Adipocyte (in vitro differentiated cells): ENCODE measurements at regions not wholly inside any gene's neighbourhood (a gene's known extent, or its start where the extent isn't known, plus 50 kb on each side); places are given as distances from the start of the nearest gene placed in this dataset.

ENCODE experiments used
- DNase-seq: peaks from one replicate; pipeline ENCODE4 v3.0.0-alpha.2; 2015; ENCODE audit warnings: low read depth
- H3K27me3 ChIP-seq: replicated peaks from 2 replicates; pipeline ENCODE4 v1.7.0; 2013; ENCODE audit warnings: mild to moderate bottlenecking, low read length, moderate library complexity; ENCODE audit not compliant: control insufficient read depth, insufficient read depth
- H3K36me3 ChIP-seq: 2 replicates; pipeline ENCODE4 v1.7.0; 2013; ENCODE audit warnings: low read length, mild to moderate bottlenecking, moderate library complexity; ENCODE audit not compliant: control insufficient read depth, insufficient read depth, severe bottlenecking
- H3K4me1 ChIP-seq: 2 replicates; pipeline ENCODE4 v1.7.0; 2013; ENCODE audit warnings: mild to moderate bottlenecking, low read length, moderate library complexity; ENCODE audit not compliant: control insufficient read depth, insufficient read depth
- H3K4me3 ChIP-seq: 2 replicates; pipeline ENCODE4 v1.7.0; 2013; ENCODE audit warnings: mild to moderate bottlenecking, low read length, moderate library complexity
- H3K9ac ChIP-seq: 2 replicates; pipeline ENCODE4 v1.7.0; 2013; ENCODE audit warnings: mild to moderate bottlenecking, low read length, moderate library complexity
- H3K9me3 ChIP-seq: 2 replicates; pipeline ENCODE4 v1.7.0; 2013; ENCODE audit warnings: mild to moderate bottlenecking, low read length, moderate library complexity; ENCODE audit not compliant: control insufficient read depth

DNA sequence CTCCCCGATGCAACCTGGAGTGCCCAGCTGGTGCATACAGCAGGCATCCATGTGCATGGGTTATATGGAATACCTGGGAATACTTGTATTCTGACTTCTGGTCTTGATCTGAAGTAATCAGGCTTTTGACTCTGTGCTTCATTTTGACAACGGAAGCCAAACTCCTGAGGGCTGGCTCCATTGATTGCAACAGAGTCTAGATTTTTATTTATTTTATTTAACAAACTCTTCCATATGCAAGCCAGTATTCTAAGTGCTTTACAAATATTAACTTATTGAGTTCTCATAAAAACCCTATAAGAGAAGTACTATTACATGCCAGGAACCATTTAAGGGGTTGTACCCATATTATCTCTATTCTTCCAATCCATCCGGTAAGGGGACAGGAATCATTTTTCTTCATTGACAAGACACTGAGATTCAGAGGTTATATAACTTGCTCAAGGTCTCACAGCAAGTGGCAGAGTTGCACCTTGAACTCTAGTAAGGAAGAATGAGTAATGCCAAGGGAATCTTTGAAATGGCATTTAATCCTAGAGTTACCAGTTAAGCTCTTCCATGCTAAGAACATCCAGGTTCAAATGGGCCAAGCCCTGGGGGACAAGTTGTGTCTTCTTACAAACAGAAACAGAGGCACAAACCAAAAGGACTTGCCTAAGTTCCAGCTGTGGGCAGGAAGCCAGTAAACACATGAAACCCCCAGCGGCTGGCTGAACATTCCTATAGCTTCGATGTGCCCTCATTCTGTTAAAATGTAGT, 241.0 kb downstream of the WDR11 start:
- Histone ChIP-seq H3K9me3 (peaks cover 3% of the 10 kb centered on the region), H3K27me3 (peaks cover 10% of the 10 kb centered on the region), H3K36me3 (no peaks in the 10 kb centered on the region), H3K9ac (no peak overlapping the region), H3K4me1 (peaks cover 14% of the 10 kb centered on the region), H3K4me3 (no peak overlapping the region)
- DNase-seq = no peak

DNA sequence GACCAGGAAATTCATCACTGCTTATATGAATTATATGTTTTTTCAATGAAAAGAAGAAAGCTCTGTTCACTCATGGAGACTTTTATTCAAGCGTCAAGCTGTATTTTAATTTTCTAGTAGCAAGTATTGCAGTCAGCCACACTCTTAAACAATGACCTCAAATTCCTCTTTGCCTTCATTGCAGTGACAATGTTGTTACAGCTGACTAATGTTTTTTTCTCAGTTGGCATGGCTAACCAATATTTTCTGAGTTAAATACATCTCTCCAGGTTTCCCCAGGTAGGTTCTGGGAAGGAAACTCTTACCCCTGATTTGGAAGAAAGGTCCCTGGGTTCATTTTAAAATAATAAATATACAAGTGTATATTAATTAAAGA, 241.5 kb downstream of the WDR11 start:
- H3K4me1 ChIP-seq = peaks cover 14% of the 10 kb centered on the region
- no peak overlapping the region for H3K4me3 ChIP-seq
- DNase-seq = no peak
- no peaks in the 10 kb centered on the region for H3K36me3 ChIP-seq
- peaks cover 3% of the 10 kb centered on the region for H3K9me3 ChIP-seq
- peaks cover 10% of the 10 kb centered on the region for H3K27me3 ChIP-seq
- no peak overlapping the region for H3K9ac ChIP-seq

DNA sequence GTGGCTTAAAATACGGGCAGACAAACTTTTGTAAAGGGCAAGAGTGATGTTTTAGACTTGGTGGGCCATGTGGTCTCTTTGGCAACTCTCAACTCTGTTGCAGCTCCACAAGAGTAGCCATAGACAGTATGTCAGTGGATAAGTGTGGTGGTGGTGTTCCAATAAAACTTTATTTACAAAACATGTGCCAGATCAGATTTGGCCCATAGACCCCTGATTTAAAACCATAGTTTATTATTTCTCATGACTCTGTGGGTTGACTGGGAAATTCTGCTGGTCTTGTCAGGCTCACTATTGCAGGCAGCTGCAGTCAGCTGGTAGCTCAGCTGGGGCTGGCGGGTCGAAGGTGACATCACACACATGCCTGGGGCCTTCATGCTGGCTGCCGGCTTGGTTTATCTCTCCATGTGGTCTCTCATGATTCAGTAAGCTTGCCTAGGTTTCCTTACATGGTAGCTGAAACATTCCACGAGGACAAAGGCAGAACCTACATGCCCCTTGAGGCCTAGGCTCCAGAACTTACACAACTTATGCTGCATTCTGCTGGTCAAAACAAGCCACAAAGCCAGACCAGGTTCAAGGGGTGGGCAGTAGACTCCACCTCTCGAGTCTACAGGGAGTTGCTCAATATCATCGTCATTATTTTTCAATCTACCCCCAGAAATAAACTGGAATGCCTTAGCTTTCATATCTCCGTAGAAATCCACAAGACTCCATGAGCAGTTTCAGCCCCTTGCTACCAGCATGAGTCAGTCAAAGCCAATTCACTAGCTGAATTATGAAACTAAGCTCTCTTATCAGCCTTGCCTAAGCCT, 245.7 kb downstream of the WDR11 start:
- DNase-seq = no peak
- Histone ChIP-seq H3K36me3 (no peaks in the 10 kb centered on the region), H3K4me1 (peaks cover 10% of the 10 kb centered on the region), H3K9ac (no peak overlapping the region), H3K27me3 (no peaks in the 10 kb centered on the region), H3K4me3 (no peak overlapping the region), H3K9me3 (peaks cover 3% of the 10 kb centered on the region)

DNA sequence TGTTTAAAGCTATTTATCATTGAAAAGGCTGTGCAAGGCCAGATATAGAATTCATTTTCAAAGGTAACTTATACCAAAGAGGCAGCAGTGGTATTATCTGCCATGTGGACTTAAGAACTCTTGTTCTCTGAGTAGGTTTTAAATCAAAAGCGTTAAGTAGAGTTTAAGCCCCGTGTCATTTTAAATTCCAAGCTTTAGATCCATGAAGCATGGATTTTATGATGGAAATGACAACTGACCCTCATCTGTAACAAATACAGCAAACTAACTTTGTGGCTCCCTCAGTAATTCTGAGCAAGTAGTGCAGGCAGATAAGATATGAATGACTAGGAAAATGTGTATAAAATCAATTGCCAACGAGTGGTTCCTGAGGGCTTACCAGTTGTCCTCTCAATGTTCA, 247.0 kb downstream of the WDR11 start:
- no peak for DNase-seq
- peaks cover 3% of the 10 kb centered on the region for H3K9me3 ChIP-seq
- H3K4me1 ChIP-seq = peaks cover 4% of the 10 kb centered on the region
- H3K27me3 ChIP-seq = no peaks in the 10 kb centered on the region
- H3K36me3 ChIP-seq = no peaks in the 10 kb centered on the region
- H3K4me3 ChIP-seq = no peak overlapping the region
- no peak overlapping the region for H3K9ac ChIP-seq

DNA sequence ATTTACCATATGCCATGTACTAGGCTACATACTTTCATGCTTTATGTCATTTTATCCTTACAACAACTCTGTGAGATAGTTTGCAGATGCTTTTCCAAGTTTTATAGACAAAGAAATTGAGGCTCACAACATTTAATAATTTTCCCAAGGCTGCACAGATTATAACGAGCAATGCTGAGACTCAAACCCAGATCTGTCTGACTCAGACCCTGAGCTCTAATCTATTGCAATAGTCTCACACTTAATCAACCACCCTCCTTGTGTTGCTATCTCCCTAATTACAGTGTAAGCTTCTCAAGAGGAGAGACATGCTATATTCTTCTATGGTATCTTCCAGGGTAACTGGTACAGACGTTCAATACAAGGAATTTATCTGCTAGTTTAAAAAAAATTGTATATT, 247.6 kb downstream of the WDR11 start:
- Histone ChIP-seq H3K9ac (no peak overlapping the region), H3K4me1 (peaks cover 4% of the 10 kb centered on the region), H3K27me3 (no peaks in the 10 kb centered on the region), H3K36me3 (no peaks in the 10 kb centered on the region), H3K9me3 (peaks cover 3% of the 10 kb centered on the region), H3K4me3 (no peak overlapping the region)
- no peak for DNase-seq

DNA sequence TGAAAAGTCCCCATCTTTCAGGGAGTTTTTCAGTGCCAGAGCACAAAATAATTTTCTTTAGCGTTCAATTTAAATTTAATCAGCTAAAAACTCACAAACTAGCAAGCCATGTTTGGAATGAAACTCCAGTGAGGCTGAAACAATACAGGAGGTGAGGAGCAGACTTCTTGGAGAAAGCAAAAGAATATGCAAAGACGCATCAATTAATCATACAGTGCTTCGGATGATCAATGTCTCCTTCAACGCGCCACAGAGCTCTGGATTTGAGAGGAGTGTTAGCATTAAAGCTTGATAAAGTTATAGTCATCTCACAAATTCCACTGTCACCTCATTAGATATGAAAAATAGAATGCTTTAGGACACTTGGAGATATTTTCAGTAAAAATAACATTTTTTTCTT, 248.0 kb downstream of the WDR11 start:
- H3K4me1 ChIP-seq = peaks cover 4% of the 10 kb centered on the region
- no peak for DNase-seq
- no peaks in the 10 kb centered on the region for H3K27me3 ChIP-seq
- no peak overlapping the region for H3K4me3 ChIP-seq
- no peak overlapping the region for H3K9ac ChIP-seq
- peaks cover 3% of the 10 kb centered on the region for H3K9me3 ChIP-seq
- no peaks in the 10 kb centered on the region for H3K36me3 ChIP-seq

DNA sequence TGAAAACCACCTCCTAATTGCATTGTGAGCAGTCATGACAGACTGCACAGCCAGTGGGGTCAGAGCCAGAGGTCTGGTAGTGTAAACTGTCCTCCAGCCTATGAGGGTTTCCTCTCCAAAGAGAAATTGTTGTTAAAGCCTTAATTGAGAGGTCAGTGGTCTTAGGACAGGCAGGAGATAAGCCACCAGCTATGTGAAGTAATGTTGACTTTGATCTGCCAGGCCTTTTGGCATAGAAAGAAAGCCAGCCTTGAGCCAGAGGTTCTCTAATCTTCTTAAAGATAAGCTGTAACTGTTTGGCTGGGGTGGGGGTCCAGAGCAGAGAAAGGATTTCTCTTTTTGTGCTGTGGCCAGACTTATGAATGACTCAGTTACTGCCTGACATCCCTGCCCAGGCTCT, 248.4 kb downstream of the WDR11 start:
- H3K9ac ChIP-seq = no peak overlapping the region
- H3K4me3 ChIP-seq = no peak overlapping the region
- H3K4me1 ChIP-seq = peaks cover 4% of the 10 kb centered on the region
- no peaks in the 10 kb centered on the region for H3K27me3 ChIP-seq
- no peak for DNase-seq
- no peaks in the 10 kb centered on the region for H3K36me3 ChIP-seq
- peaks cover 3% of the 10 kb centered on the region for H3K9me3 ChIP-seq

DNA sequence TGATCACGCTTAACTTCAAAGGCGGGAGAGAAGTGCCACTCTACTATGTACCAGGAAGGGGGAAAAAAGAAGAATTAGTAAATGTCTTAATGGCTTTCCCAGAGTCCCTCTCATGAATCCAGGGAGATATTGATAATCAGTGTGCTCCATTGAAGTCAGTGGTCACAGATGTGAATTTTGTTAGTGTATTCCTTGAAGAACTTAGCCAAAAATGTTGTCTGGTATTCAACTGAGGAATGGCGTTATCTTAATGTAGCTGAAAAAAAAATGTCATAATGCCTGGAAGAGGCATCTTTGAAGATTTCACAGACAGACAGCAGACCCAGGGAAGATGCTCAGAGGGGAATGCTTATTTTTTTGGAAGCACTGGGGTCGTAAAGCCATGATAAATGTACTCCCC, 250.4 kb downstream of the WDR11 start:
- Histone ChIP-seq H3K9me3 (no peaks in the 10 kb centered on the region), H3K4me1 (peaks cover 4% of the 10 kb centered on the region), H3K4me3 (no peak overlapping the region), H3K27me3 (no peaks in the 10 kb centered on the region), H3K36me3 (no peaks in the 10 kb centered on the region), H3K9ac (no peak overlapping the region)
- no peak for DNase-seq

DNA sequence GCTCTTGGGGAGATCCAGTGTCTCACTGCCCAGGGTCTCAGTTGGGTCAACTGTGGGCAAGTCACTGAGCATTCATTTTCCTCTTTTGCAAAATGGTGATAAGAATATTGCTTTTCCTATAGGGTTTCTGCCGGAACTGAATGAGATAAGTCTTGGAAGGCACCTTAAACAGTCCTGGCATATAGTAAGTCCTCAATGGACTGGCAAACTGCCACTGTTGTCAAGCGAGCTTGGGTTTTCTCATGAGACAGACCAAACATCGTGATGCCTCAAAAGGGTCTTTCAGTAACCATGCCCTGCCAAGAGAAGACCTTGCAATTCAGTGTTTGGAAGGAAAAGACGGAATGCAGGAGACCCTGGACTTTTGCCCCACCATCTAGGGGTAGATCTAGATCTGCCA, 251.5 kb downstream of the WDR11 start:
- no peaks in the 10 kb centered on the region for H3K4me1 ChIP-seq
- H3K4me3 ChIP-seq = no peak overlapping the region
- H3K9me3 ChIP-seq = no peaks in the 10 kb centered on the region
- H3K27me3 ChIP-seq = no peaks in the 10 kb centered on the region
- no peaks in the 10 kb centered on the region for H3K36me3 ChIP-seq
- no peak for DNase-seq
- no peak overlapping the region for H3K9ac ChIP-seq

DNA sequence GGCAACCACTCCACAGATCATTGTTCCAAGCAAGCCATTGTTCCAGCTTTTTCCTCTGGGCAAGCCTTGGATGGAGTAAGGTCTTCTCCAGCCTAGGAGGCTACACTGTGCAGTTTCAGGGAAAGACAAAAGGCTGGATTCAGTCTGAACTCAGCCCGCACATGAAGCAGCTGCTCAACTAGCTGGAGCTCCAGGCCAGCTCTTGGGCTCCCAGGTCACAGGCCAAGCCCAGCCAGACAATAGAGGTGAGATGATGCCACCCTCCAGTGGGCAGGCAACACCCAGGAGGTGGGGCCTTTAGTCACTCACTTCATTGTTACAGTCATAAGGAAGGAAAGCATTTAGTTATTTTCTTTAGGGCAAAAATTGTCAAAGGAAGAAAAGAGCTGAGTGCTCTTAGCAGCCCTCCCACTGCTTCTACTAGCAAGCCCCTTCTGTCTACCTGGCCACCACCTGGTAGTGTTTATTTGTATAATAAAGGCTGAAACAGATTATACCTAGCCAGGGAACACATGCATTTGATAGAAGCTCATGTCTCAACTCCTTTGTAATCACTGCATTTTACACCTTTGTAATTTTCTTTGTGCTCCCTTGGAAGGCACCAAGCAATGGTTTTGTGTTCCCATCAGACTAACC, 253.4 kb downstream of the WDR11 start:
- H3K27me3 ChIP-seq = no peaks in the 10 kb centered on the region
- no peak overlapping the region for H3K4me3 ChIP-seq
- H3K9me3 ChIP-seq = no peaks in the 10 kb centered on the region
- no peak for DNase-seq
- H3K36me3 ChIP-seq = no peaks in the 10 kb centered on the region
- H3K9ac ChIP-seq = no peak overlapping the region
- no peaks in the 10 kb centered on the region for H3K4me1 ChIP-seq

DNA sequence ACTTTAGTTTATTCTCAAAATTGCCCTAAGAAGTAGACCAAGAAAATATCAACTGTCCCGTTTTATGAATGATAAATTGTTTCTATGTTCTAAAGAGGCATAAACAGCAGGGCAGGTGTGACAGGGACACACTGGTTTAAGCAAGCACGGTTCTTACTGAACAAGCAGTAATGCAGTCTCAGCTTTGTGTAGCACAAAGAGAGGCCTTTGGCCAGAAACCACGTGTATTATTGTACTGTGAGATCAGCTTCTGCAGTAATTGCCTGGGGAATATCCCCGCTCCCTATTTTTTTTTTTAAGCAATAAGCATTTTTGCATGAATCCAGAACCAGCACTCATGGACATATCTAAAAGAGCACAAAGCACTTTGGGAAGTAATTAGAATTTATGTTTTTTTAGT, 255.4 kb downstream of the WDR11 start:
- Histone ChIP-seq H3K9me3 (peaks cover 2% of the 10 kb centered on the region), H3K4me3 (no peak overlapping the region), H3K9ac (no peak overlapping the region), H3K27me3 (no peaks in the 10 kb centered on the region), H3K36me3 (no peaks in the 10 kb centered on the region), H3K4me1 (no peaks in the 10 kb centered on the region)
- no peak for DNase-seq
